ENCODE measurements at regions not wholly inside any gene's neighbourhood (a gene's known extent, or its start where the extent isn't known, plus 50 kb on each side); places are given as distances from the start of the nearest gene placed in this dataset.
A peak's percentile ranks its signal among the peaks of the same experiment; 100 is the strongest.

GRCh38 chr13:107649079-107649478 lies 566.3 kb downstream of the LIG4 start:
- H3K27me3 ChIP-seq (replicated peaks; ENCODE audit: insufficient read depth, low read depth, low read length, poor library complexity) = no peaks in the 10 kb centered on the region
- intact Hi-C loops (cut with micrococcal nuclease; ENCODE audit: unreplicated experiment) = no loop called here
- H3K36me3 ChIP-seq (ENCODE audit: insufficient read depth, low read length, poor library complexity, severe bottlenecking) = no peaks in the 10 kb centered on the region
- BruUV-seq (replicated peaks) = no TSS peak
- CTCF ChIA-PET = interaction anchor here (1.3 kb wide), 1 partner anchor 446 kb away, joined by 5 read pairs; no protein-coding TSS in a partner anchor
- H3K27ac ChIP-seq (ENCODE audit: low read depth, low read length, poor library complexity, severe bottlenecking) = no peak overlapping the region
- TF ChIP-seq CTCF (conservative IDR thresholded peaks at IDR 0.05; ENCODE audit: low read depth, low read length) = no peak
- no peak for TF ChIP-seq EZH2 (IDR thresholded peaks at IDR 0.05; ENCODE audit: borderline replicate concordance, low read depth, low read length, poor library complexity, severe bottlenecking)
- H3K4me3 ChIP-seq (ENCODE audit: low read depth, low read length, poor library complexity, severe bottlenecking) = no peak overlapping the region
- no peaks in the 10 kb centered on the region for H3K4me1 ChIP-seq (ENCODE audit: insufficient read depth, low read length, poor library complexity, severe bottlenecking)
- POLR2A ChIA-PET (ENCODE audit: low non-redundant PET) = no interaction called here
- H3K9me3 ChIP-seq (ENCODE audit: low read depth, low read length, poor library complexity, severe bottlenecking) = no peaks in the 10 kb centered on the region
- DNase-seq (ENCODE audit: low spot score) = no peak

- TF ChIP-seq EZH2 (IDR thresholded peaks at IDR 0.05; ENCODE audit: borderline replicate concordance, low read depth, low read length, poor library complexity, severe bottlenecking) (no peak), CTCF (conservative IDR thresholded peaks at IDR 0.05; ENCODE audit: low read depth, low read length) (no peak)
- ChIA-PET CTCF (no interaction called here), POLR2A (ENCODE audit: low non-redundant PET) (no interaction called here)
- Histone ChIP-seq H3K27ac (ENCODE audit: low read depth, low read length, poor library complexity, severe bottlenecking) (no peak overlapping the region), H3K4me1 (ENCODE audit: insufficient read depth, low read length, poor library complexity, severe bottlenecking) (no peaks in the 10 kb centered on the region), H3K4me3 (ENCODE audit: low read depth, low read length, poor library complexity, severe bottlenecking) (no peak overlapping the region), H3K27me3 (replicated peaks; ENCODE audit: insufficient read depth, low read depth, low read length, poor library complexity) (no peaks in the 10 kb centered on the region), H3K9me3 (ENCODE audit: low read depth, low read length, poor library complexity, severe bottlenecking) (no peaks in the 10 kb centered on the region), H3K36me3 (ENCODE audit: insufficient read depth, low read length, poor library complexity, severe bottlenecking) (no peaks in the 10 kb centered on the region)
- no peak for DNase-seq (ENCODE audit: low spot score)
- intact Hi-C loops (cut with micrococcal nuclease; ENCODE audit: unreplicated experiment) = no loop called here
- no TSS peak for BruUV-seq (replicated peaks)
These were observed 571.2 kb downstream of the LIG4 start for GRCh38 chr13:107644136-107644535.

GRCh38 chr13:107643615-107644014 lies 571.7 kb downstream of the LIG4 start:
- Histone ChIP-seq H3K4me3 (ENCODE audit: low read depth, low read length, poor library complexity, severe bottlenecking) (no peak overlapping the region), H3K36me3 (ENCODE audit: insufficient read depth, low read length, poor library complexity, severe bottlenecking) (no peaks in the 10 kb centered on the region), H3K4me1 (ENCODE audit: insufficient read depth, low read length, poor library complexity, severe bottlenecking) (no peaks in the 10 kb centered on the region), H3K9me3 (ENCODE audit: low read depth, low read length, poor library complexity, severe bottlenecking) (no peaks in the 10 kb centered on the region), H3K27me3 (replicated peaks; ENCODE audit: insufficient read depth, low read depth, low read length, poor library complexity) (no peaks in the 10 kb centered on the region), H3K27ac (ENCODE audit: low read depth, low read length, poor library complexity, severe bottlenecking) (no peak overlapping the region)
- CTCF ChIA-PET = no interaction called here
- intact Hi-C loops (cut with micrococcal nuclease; ENCODE audit: unreplicated experiment) = no loop called here
- TF ChIP-seq EZH2 (IDR thresholded peaks at IDR 0.05; ENCODE audit: borderline replicate concordance, low read depth, low read length, poor library complexity, severe bottlenecking) = no peak
- TF ChIP-seq CTCF (conservative IDR thresholded peaks at IDR 0.05; ENCODE audit: low read depth, low read length) = no peak
- DNase-seq (ENCODE audit: low spot score) = peak; percentile 3
- BruUV-seq (replicated peaks) = no TSS peak
- POLR2A ChIA-PET (ENCODE audit: low non-redundant PET) = no interaction called here

Measured in A673 (cell line).